ENCODE measurements at regions not wholly inside any gene's neighbourhood (a gene's known extent, or its start where the extent isn't known, plus 50 kb on each side); places are given as distances from the start of the nearest gene placed in this dataset.
"Not testable (repeated sequence)": the region's sequence is repeated elsewhere in the genome, so short reads cannot be mapped to it uniquely, and the experiment has no call there.

DNA sequence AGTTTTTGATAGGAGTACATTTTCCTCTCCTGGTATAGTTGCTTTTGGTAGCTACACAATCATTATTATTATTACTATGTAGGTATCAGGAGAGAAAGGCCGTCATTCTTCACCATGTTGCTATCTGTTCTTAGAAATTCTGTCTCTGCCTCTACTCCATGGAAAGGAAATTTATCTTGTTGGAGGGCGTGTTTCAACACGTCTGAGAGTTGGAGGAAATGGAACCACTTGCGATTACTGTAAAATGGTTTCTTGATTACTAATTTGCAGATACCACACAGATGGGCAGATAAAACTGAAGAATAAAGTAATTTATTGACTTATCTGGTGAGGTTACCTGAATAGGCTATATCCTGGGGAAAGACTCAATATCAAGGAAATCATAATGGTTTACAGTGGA is 488.4 kb downstream of the NR2F2 start:
- no peak for DNase-seq (ENCODE audit: low spot score)

DNA sequence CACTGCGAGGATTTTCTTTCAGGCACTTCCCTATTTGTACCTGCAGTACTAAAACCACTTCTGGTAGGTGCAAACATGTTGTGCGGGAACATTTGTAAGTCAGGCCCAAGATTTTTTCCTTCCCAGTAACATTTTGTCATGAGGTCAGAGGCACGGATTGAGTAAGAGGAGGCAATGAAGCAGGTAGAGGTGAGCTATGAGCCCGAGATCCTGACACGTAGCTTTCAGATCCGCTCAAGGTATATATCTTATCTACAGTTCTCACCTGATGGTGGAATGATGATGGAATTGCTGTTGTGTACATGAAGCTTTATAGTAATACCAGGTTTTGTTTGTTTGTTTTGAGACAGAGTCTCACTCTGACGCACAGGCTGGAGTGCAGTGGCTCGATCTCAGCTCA is 497.5 kb downstream of the NR2F2 start:
- DNase-seq (ENCODE audit: low spot score): no peak

DNA sequence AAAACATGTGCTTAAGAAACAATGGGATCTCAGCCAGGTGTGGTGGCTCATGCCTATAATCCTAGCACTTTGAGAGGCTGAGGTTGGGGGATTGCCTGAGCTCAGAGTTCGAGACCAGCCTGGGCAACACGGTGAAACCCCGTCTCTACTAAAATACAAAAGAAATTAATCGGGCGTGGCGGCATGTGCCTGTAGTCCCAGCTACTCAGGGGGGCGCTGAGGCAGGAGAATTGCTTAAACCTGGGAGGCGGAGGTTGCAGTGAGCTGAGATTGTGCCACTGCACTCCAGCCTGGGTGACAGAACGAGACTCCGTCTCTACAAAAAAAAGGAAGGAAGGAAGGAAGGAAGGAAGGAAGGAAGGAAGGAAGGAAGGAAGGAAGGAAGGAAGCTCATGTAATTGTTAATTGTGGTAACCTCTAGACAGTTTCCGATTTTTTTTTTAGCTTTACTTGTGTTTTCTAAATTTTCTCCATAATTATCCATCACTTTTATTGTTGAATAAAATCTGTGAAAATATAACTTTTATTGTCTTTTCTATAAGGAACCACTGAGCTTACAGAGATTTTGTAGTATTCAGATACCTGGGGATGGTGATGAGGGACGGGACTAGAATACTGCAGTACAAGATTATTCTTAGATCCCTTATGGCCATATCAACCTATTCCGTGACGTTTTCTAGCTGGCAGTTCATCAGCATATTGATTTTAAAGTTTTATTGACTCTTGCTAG is 506.9 kb downstream of the NR2F2 start:
- no peak for DNase-seq (ENCODE audit: low spot score)

DNA sequence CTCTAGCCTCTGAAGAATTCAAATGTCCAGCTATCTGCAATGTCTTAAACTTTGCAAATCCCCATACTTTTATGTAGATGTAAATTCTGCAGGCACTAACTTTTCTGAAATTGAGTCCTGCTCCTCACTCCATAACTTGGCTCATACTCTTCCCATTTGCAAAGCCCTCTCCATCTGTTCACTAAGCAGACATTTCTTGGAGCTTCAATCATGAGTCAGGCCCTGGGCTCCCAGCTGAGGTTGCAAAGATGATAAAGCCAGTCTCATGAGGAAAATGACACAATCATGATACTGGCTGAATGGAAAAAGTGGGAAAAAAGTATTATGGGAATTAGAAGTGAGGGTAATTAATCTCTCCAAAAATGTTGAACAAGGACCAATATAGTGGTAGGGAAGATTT is 507.6 kb downstream of the NR2F2 start:
- DNase-seq (ENCODE audit: low spot score): peak; percentile 14

DNA sequence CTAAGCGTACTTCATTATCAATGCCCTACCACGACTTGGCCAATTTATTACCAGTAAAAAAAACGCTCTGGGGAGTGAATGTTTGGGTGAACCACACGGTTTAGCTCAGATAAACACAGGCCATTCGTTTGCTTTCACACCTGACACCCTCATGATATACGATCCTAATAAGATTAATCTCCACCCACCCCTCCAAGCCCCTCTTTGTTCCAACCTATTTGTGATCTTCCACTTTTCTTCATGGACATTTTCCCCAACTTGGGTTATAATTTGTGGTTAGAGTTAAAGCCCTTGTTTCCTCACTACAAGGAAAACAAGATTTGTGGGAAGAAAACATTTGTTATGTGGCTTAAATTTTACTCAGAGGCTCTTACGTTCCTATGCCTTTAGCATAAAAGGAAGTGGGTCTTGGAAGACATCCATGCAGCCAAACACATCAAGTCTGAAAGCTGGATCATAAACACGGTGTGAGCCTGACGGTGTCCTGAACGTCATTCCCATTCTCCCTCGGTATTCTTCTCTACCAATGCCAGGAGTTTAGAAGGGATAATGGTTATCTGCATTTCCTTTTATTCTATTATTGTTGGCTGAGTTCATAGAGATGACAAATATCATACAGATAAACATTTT is 518.9 kb downstream of the NR2F2 start:
- DNase-seq (ENCODE audit: low spot score): peak; percentile 54

DNA sequence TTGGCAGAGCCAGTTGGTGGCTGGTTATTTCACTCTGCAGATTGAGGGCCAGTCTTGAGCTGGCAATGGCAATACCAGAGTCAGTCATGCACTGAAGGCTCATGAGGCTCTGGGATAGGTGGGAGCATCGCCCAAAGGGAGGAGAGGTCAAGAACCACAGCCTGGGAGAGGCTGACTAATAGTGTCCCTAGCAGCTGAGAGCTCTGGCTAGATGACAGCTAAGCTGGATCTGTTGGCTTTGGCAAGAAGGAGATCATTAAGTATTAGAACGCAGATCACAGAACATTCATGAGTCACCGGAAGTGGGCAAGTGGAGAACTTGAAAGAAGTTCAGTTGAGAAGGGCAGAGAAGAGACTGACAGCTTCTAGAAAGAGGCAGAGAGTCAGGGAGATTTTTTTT is 521.1 kb downstream of the NR2F2 start:
- peak; percentile 73 for DNase-seq (ENCODE audit: low spot score)

DNA sequence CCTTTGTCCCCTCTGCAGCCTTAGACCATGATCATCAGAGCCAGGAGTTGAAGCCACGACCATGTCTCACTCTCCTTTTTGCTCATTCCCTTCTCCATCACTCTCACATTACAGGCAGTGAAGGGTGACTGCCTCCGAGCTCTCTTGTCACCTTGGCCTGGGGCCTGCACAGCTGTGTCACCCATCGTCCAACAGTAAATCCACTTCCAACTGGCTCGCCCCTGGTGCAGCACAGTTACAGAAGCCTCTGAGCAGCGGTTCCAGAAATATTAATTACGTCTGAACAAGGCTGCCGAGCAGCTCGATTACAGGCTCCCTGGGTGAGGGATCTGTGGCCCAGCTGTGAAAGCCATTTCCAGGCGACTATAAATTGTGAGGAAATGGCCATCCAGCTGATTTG is 528.2 kb downstream of the NR2F2 start:
- no peak for DNase-seq (ENCODE audit: low spot score)

DNA sequence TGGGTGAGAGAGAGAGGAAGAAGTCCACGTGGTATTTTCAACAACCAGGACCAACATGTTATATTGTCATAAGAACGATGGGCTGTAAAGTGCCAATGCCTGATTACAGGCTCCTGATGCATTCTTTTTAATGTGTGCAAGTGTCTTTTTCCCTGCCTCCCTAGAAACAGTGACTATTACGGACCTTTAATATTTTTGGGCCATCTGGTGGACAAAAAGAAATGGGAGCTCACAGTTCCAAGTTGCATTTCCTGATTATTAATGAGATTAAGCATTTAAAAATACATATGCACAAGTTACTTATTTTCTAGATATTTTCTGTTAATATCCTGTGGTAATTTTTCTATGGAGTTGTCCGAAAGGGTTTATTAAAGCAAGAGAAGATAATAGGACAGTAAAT is 530.2 kb downstream of the NR2F2 start:
- DNase-seq (ENCODE audit: low spot score): no peak

DNA sequence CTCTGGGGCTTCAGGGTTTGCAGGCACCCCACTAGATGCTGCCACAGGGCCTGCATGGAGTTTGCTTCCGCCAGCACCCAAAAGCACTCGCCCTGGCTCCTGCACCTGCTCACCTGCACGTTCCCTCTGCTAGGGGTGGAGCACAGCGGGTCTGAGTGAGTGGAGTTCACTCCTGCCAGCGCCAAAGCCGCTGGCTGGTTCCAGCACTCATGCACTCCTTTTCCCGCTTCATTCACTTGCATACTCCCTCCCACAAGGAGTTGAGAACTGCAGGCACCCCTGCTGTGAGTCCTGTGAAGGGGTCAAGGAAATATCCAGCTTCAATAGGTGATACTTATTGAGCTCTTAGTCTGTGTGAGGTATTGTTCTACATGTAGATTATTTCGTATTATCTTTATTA is 537.5 kb downstream of the NR2F2 start:
- DNase-seq (ENCODE audit: low spot score): no peak

DNA sequence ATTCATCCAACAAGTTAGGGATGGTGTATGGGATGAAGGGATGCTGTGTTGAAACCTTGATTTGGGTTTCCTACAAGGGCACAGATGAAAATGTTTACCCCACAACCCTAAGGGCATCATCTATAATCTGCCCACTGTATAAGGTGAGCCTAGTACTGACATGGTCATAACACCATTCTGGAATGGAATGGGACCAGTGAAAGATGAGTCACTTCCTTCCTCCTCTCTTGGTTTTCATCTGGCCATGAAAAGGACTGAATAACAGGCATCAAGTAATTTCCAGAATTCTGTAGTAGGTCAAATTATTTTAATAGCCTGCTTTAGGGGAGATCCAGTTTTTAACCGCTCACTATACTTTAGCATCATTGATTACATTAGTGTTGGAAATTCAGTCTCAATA is 538.6 kb downstream of the NR2F2 start:
- peak; percentile 35 for DNase-seq (ENCODE audit: low spot score)

DNA sequence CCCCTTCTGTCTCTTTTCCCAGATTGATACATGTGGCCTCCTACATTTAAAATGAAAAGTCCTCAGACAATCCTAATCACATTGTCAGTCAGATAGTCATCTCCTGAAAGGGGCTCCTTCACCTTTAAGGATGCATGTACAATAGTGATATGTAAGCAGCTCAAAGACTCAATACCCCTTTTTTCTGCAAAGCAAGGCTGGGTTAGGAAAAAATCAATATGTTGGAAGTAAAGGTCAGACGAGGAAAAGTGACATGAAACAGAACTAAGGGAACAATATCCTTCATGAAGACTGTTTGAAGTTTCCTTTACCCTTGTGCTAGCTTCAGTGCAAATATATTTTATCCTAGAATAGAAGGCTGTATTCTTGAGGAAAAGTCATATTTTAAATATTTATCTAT is 539.3 kb downstream of the NR2F2 start:
- no peak for DNase-seq (ENCODE audit: low spot score)

DNA sequence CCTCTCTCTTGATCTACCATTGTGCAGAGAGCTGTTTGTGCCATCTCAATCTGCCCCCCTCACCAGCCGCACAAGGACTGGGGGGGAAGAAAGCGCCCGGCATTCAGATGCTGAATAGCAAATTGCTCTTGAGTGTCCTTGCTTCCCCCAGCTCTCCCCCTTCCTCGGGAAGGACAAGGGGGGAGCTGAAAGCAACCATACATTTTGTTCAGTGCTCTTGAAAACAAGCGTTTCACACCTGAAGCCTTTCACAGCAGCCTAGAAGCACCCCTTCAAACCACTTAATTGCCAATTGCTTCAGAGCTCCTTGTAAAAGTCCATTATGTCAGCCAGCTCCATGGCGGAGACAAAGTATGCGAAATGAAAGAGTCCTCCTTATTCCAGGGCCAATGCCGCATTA is 540.1 kb downstream of the NR2F2 start:
- DNase-seq (ENCODE audit: low spot score): no peak

DNA sequence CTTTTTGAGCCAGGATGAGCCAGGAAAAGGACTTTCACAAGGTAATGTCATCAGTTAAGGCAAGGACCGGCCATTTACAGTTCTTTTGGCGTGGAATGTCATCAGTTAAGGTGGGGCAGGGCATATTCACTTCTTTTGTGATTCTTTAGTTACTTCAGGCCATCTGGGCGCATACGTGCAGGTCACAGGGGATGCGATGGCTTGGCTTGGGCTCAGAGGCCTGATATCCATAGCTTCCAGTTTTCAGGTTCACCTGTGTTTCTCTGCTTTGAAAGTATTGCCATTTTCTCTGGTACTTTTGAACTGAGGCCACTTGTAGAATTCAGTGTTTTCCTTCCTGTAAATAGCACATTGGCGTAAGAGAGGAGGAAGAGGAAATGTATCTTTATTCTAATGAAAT is 546.9 kb downstream of the NR2F2 start:
- DNase-seq (ENCODE audit: low spot score): not testable (repeated sequence)

DNA sequence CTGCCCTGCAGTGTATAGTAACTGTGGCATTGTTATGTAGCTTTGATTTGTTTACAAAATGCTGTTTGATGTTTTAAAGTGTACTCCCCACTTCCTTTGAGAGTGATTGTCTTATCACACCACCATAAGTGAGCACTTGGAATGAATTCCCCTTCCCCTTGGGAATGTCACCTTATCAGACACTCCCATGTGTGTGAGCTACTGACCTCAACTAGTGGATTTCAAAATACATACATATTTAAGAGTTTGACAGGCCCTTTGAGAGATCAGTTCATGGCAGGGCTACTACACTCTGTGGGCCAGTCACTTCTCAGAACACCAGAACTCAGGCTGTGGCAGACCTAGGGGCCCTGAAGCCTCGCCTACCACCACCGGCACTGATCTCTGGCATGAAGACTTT is 547.6 kb downstream of the NR2F2 start:
- DNase-seq (ENCODE audit: low spot score): no peak

DNA sequence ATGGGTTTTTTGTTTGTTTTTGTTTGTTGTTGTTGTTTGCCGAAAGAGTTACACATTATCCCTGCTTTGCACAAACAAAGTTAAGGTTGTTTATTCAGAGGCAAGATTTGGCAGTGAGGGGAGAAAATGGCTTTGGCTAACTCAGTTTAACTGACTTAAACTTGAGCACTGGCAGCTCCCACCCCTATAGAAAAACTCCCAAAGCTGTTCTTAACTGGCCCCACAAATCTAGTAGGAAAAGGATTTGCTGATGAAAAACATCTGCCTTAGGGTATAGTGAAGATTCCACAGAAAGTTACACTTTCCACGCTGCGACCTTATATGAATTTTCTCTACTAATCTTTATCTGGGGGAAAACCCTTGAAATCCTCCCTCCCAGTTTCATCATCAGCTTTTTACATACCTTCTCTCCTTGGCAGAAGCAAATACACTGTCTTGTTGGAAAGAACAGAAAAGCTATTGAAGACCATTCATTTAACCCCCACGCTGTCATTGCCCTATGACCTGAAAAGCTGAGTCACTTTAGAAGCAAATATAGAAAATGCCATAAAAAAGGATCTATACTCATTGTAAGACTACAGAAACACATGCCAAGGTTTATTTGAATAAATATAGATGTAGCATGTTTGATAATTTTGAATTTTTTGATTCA is 551.7 kb downstream of the NR2F2 start:
- no peak for DNase-seq (ENCODE audit: low spot score)

DNA sequence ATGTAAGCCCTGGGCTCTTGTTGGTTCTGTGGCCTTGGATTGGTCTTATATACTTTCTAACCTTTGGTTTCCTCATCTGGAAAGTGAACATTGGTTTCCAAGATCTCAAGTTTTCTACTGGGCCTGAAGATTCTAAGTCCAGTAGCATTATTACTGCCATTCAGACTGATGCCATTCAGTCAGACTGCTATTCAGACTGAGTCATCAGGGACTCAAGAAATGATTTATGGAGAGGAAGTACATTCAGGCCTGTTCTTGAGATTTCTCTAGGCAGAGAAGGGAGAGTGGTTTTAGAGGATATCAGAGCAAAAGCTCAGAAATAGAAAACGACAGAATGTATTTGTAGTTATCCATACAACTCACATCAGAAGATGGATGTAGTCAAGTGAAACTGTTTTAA is 557.2 kb downstream of the NR2F2 start:
- DNase-seq (ENCODE audit: low spot score): peak; percentile 52

DNA sequence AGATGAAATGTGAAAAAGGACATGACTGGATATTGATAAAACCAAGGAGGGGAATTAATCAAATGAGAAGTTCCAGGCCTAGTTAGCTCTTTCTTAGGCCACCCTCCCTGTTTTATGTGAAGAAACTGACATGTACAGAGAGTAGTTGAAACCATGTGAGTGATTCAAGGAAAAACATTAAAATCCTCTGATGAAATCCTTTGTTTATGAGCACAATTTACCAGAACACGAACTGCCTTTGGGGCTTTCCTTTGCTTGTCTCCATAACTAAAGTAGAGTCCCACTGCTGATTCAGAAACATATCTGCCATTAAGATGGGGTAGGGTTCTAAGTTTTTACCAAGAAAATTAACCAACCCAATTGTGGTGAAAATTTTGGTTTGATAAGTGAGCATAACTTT is 558.3 kb downstream of the NR2F2 start:
- no peak for DNase-seq (ENCODE audit: low spot score)

DNA sequence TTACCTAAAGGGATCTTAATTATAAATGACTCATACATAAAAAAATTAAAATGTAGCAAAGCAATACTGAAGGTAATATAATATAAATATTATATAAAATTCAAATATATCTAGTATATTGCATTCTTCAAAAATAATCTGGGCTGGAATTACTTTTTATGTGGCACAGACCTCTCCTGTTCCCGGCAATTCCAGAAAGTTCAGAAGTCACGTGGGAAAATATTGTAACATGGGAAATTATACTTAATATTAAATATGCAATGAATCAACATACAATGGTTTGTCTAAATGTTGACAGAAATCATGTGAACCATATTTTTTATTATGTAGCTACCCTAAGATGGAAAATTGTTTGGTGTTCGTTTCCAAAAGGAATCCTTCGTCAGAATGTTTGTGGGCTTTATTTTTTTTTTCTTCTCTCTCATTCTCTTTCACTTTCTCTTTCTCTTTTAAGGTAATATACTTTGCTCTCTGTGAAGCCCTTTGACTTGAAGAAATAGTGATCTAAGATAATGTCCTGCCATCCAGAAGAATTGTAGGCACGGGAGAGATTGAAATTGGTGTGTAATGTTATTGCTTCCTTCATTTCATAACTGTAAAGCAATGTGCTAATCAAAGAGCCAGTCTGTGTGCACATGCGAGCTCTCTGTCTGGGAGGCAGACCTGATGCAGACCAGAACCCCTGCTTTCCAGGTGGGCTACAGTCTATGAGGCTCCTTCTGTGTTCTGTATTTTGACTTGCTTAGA is 559.4 kb downstream of the NR2F2 start:
- DNase-seq (ENCODE audit: low spot score): peak; percentile 10

DNA sequence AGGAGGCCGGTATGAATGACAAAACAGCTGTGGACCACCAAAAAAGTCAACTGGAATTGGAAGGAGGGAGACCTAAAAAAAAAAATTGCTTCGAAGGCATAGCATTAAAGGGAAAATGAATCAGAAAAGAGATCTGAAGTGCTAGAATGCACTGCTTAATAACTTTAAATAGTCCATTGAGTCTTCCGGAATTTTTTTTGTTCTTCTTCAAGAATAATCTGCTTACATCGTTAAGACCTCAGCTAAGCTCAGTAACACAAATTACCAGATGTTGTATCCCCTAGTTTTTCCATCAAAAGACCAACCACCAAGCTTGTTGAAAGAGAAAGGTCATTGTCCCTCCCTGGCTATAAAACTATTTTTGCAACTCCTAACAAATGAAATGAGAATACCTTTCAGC is 560.5 kb downstream of the NR2F2 start:
- DNase-seq (ENCODE audit: low spot score): no peak

DNA sequence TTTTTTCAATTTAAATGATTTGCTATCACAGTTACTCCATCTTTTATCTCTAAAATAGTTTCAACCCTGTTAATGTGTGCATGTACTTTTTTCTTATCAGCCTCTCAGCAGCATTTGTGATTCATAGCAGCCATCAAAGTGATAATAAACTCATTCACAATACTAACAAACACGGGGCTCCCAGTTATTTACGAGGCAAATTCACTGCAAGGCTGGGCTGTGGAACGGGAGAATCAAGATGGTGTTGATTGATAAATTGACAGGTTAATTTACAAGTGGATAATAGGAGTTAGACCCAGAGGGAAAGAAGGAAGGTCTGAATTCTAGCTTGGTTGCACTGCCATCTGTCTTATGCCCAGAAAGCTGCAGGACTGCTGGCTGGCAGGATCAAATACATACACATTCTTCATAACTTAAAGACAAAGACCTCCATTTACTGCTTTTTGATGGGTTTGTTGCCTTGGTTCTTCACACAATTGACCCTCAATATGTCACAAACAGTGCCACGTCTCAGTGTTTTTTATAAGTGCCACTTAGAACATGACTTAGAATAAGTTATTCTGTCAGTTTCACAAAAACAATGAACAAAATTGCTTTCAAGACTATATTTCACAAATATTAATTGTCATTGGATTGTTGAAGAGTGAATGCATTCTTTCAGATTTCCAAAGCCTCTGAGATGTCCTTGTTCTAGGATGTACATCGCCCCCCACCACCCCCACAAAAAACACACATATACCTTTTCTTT is 562.8 kb downstream of the NR2F2 start:
- peak; percentile 23 for DNase-seq (ENCODE audit: low spot score)

DNA sequence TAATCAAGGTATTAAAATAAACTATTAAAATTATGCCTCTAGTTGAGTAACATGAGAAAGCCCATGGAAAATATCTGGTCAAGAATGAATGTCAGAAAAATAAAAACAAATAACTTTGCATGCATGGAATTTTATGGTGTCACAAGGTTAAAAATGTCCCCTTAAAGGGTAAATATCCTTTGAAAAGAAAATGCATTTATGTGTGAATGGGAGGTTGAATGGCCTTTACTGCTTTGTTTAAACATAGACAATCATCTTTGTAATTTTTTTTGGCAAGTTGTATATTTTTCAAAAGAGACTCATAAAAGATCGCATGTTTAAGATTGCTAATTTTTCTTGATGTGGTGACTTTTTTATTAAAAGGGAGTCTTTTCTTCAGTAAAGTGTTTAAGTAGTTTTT is 564.2 kb downstream of the NR2F2 start:
- no peak for DNase-seq (ENCODE audit: low spot score)

DNA sequence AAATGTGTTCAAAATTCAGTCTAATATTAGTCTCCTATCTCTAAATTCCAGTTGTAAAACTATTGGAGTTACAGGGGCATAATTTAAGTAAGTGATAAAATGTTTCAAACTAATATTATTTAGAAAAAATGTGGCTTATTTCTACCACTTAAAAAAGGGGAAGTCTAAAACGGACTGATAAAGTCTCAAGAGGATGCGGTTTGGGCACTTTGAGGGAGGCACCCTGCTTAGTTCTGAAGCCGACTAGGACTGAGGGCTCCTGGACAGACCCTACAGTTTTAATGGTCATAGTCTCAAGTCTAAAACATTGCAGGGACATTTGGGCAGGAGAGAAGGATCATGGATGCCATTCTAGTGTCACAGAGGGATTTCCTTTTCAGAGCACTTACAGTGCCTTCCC is 566.3 kb downstream of the NR2F2 start:
- DNase-seq (ENCODE audit: low spot score): no peak

All from A172 (cell line).